Stimulated activated CD4-positive, alpha-beta T cell treated with anti-CD3 and anti-CD28 coated beads, Interleukin-2, amount 100 ng/mL, for 24 hours (primary cell): ENCODE measurements at regions not wholly inside any gene's neighbourhood (a gene's known extent, or its start where the extent isn't known, plus 50 kb on each side); places are given as distances from the start of the nearest gene placed in this dataset.

Experiments used
- DNase-seq, 2 donors: peaks; one replicate each; pipeline ENCODE4 v3.0.0-alpha.2; 2020

DNA sequence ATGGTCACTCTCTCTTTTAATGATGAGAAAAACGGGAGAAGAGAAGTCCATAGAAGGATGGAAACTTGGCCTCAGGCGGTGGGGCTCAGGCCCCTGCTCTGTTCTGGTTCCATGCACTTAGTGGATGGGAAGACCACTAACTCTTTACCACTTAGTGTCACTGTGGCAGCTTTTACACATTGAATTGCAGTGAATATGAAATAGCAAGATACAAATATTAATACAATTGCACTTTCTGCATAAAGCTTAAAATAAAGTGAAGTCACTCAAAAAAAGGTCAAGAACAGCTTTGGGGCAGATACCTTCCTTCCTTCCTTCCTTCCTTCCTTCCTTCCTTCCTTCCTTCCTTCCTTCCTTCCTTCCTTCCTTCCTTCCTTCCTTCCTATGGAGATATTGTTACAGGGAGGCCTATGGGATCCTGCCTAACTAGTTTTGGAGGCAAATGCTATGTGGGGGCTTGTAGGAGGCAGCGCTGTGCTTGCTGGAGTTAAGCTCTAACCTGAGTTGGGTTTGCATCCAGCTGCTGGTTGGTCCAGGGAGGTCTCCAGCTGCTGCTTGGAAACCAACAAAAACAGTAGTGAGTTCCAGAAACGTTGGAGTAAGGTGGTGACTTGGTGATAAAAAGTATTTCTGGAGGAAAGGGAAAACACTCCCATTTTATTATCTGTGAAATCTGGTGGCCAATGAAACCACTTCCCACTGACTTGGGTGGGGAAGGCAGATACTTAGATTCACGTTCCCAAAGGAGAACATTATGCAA is 62.3 kb upstream of the NKX2-2 start:
- no peak for DNase-seq

DNA sequence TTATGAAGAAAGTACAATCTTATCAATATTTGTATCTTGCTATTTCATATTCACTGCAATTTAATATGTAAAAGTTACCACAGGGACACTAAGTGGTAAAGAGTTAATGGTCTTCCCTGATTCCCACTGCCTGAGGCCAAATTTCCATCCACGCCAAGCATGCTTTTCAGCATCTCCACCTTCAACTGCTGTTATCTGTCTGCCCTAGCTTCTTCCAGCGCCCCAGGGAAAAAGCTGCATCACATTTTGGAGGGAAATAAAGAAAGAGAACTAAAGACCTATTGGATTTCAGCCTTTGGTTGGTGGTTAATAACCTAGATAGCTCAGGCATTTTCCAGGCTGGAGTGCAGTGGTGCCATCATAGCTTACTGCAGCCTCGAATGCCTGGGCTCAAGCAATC is 61.3 kb upstream of the NKX2-2 start:
- DNase-seq = no peak

- no peak for DNase-seq
Measured at GRCh38 chr20:21574443-21574842, 60.6 kb upstream of the NKX2-2 start.

- DNase-seq = no peak
Measured at GRCh38 chr20:21573259-21573658, 59.4 kb upstream of the NKX2-2 start.

GRCh38 chr20:21571841-21572690 is 58.2 kb upstream of the NKX2-2 start:
- DNase-seq = no peak

DNA sequence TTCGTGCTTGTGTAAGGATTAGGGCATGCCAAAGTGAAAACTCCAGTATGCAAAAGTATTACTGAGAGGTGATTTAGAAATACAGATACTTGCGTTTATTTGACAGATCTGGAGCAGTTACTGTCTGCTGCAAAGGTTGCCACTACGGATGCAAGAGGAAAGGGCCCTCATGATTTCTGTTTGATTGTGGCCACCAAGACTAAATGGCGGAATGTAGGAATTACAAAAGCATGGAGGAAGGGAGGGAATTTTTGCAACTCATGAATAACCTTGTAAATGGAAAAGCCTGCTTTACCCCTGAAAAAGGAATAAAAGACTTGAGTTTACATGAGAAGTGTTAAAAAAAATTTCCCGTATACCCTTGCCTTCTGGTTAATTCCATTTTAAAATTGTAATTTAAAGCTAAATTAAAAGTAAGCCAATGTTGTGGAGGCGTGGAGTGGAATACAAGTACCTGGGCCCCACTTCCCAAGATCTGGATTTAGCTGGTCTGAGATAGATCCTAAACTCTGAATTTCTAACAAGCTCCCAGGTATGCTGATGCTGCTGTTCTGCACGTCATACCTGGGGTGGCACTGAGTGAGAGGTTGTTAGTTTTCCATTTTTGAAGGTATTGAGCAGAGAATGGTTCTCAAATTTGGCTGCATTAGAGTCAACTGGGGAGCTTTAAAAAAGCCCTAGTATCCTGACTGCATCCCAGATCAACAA is 56.6 kb upstream of the NKX2-2 start:
- DNase-seq = no peak

DNA sequence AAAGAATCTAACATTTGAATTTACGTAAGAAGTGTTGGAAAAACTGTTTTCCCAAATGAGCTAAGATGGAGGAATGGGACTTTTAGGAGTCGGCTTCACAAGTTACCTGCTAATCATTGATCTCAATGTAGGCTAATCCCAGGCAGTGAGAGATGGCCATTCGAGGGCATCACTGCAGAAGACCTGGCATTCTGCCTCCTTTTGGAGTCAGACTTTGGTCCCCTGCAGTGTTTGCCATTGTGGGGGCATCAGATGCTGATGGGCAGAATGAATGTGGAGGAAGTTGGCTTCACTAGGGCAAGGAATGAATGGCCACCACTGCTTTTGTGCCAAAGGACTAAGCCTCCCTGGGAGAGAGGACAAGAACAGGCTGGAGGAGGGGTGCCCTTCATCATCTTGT is 55.7 kb upstream of the NKX2-2 start:
- DNase-seq = no peak

- no peak for DNase-seq
Measured at GRCh38 chr20:21564127-21564773, 50.4 kb upstream of the NKX2-2 start.
